IPS-18a (cell line): ENCODE measurements at regions not wholly inside any gene's neighbourhood (a gene's known extent, or its start where the extent isn't known, plus 50 kb on each side); places are given as distances from the start of the nearest gene placed in this dataset.
"Not testable (repeated sequence)": the region's sequence is repeated elsewhere in the genome, so short reads cannot be mapped to it uniquely, and the experiment has no call there.

Source experiments
- H3K27ac ChIP-seq: one replicate; pipeline ENCODE4 v1.5.1; 2013; ENCODE audit warnings: low read length
- H3K27me3 ChIP-seq: one replicate; pipeline ENCODE4 v1.6.1; 2013; ENCODE audit warnings: mild to moderate bottlenecking, low read length; ENCODE audit not compliant: control insufficient read depth, insufficient read depth
- H3K36me3 ChIP-seq: one replicate; pipeline ENCODE4 v1.6.1; 2013; ENCODE audit warnings: low read depth, low read length; ENCODE audit not compliant: control insufficient read depth
- H3K4me1 ChIP-seq: one replicate; pipeline ENCODE4 v1.6.1; 2013; ENCODE audit warnings: low read depth, low read length; ENCODE audit not compliant: control insufficient read depth
- H3K4me3 ChIP-seq: one replicate; pipeline ENCODE4 v1.5.1; 2013; ENCODE audit warnings: low read length
- H3K9ac ChIP-seq: one replicate; pipeline ENCODE4 v1.6.1; 2013; ENCODE audit warnings: mild to moderate bottlenecking, low read length, moderate library complexity
- H3K9me3 ChIP-seq: one replicate; pipeline ENCODE4 v1.6.1; 2013; ENCODE audit warnings: low read depth, low read length; ENCODE audit not compliant: control insufficient read depth

- Histone ChIP-seq H3K9me3 (no peaks in the 10 kb centered on the region), H3K9ac (no peak overlapping the region), H3K36me3 (no peaks in the 10 kb centered on the region), H3K4me3 (no peak overlapping the region), H3K27me3 (no peaks in the 10 kb centered on the region), H3K27ac (no peak overlapping the region), H3K4me1 (peaks cover 33% of the 10 kb centered on the region)
Observed at GRCh38 chr6:56835612-56836011, 119.3 kb upstream of the BEND6 start.

DNA sequence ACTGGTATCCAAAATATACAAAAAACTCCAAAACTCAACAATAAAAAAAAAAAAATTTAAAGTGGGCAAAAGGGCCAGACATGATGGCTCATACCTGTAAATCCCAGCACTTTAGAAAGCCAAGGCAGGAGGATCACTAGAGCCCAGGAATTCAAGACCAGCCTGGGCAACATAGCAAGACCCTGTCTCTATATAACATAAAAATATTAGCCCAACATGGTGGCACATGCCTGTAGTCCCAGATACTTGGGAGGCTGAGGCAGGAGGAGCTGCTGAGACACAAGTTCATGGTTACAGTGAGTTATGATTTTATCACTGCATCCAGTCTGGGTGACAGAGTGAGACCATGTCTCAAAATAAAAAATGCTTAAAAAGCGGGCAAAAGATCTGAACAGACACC, 121.0 kb upstream of the BEND6 start:
- no peak overlapping the region for H3K9ac ChIP-seq
- no peaks in the 10 kb centered on the region for H3K36me3 ChIP-seq
- no peaks in the 10 kb centered on the region for H3K9me3 ChIP-seq
- H3K27ac ChIP-seq = no peak overlapping the region
- H3K4me3 ChIP-seq = no peak overlapping the region
- no peaks in the 10 kb centered on the region for H3K27me3 ChIP-seq
- H3K4me1 ChIP-seq = peaks cover 27% of the 10 kb centered on the region

GRCh38 chr6:56833127-56833791, 121.6 kb upstream of the BEND6 start:
- H3K4me3 ChIP-seq = no peak overlapping the region
- no peaks in the 10 kb centered on the region for H3K36me3 ChIP-seq
- no peaks in the 10 kb centered on the region for H3K27me3 ChIP-seq
- H3K9ac ChIP-seq = no peak overlapping the region
- H3K4me1 ChIP-seq = peaks cover 27% of the 10 kb centered on the region
- no peaks in the 10 kb centered on the region for H3K9me3 ChIP-seq
- no peak overlapping the region for H3K27ac ChIP-seq

DNA sequence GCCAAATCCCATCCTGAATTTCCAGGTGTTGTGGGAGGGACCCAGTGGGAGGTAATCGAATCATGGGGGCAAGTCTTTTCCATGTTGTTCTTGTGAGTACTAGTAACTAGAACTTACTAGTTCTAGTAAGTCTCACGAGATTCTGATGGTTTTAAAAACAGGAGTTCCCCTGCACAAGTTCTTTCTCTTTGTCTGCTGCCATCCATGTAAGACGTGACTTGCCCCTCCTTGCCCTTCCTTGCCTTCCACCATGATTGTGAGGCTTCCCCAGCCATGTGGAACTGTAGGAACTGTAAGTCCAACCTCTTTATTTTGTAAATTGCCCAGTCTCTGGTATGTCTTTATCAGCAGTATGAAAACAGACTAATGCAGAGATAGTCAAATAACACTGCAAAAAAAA, 122.7 kb upstream of the BEND6 start:
- peaks cover 24% of the 10 kb centered on the region for H3K4me1 ChIP-seq
- no peaks in the 10 kb centered on the region for H3K9me3 ChIP-seq

DNA sequence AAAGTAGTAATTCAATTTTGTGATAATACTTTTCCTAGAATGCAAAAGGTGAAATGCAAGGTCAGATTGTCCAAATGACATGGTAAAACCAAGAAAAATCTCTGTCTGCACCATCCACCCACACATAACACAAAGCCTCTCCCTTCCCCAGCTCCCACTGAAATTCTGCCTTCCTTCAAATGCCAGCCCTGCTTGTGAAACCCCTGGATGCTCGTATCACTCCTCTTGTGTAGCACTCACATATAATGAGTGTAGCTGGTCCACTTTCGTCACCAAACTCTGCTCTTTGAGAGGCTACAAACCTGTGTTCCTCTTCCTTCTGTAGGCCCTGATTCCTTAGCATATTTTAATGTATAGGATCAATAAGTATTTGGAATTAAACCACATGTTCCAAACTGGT, 123.6 kb upstream of the BEND6 start:
- H3K9ac ChIP-seq = no peak overlapping the region

More for the DNA sequence above, 122.7 kb upstream of the BEND6 start:
- H3K27ac ChIP-seq = no peak overlapping the region
- H3K36me3 ChIP-seq = no peaks in the 10 kb centered on the region
- H3K4me3 ChIP-seq = no peak overlapping the region
- no peaks in the 10 kb centered on the region for H3K27me3 ChIP-seq
- H3K9ac ChIP-seq = no peak overlapping the region

DNA sequence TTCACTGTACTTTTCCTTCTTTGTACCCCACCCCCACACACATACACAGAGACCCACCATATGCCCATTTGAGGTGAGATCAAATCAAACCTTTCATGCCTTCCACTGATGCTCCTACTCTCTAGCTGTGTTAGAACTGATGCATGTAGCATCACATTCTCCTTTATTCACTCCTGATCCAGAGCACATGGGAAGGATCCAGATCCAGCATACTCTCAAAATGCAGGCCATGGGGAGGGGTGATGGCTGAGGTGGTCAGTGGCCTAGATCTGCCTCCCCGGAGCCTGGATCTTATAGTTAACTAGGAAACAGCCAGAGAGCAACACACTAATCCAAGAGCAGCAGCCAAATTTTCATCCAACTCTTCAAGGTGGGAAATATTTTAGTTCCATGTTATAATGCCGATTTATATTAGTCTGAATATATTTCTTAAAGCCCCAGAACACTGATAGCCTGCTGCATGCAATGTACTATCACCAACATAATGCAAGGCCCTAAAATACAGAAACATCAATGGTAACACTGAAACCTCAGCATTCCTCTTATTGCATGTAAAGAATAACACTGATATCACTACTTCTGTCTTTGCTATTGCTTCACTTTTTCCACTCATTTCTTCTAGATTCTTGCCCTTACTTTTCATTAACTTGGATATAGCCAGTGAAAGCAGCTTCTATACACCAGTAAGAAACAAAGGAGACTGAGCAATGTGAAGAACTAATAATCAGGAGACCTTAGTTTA, 126.8 kb upstream of the BEND6 start:
- no peaks in the 10 kb centered on the region for H3K27me3 ChIP-seq
- no peak overlapping the region for H3K27ac ChIP-seq

More for the DNA sequence above, 123.6 kb upstream of the BEND6 start:
- no peak overlapping the region for H3K27ac ChIP-seq
- no peaks in the 10 kb centered on the region for H3K27me3 ChIP-seq
- H3K36me3 ChIP-seq = no peaks in the 10 kb centered on the region
- no peak overlapping the region for H3K4me3 ChIP-seq
- H3K9me3 ChIP-seq = no peaks in the 10 kb centered on the region
- H3K4me1 ChIP-seq = peaks cover 22% of the 10 kb centered on the region

GRCh38 chr6:56824431-56824830, 130.5 kb upstream of the BEND6 start:
- not testable (repeated sequence) for H3K9ac ChIP-seq
- peaks cover 32% of the 10 kb centered on the region for H3K4me1 ChIP-seq

More for the DNA sequence above, 126.8 kb upstream of the BEND6 start:
- Histone ChIP-seq H3K9ac (no peak overlapping the region), H3K36me3 (no peaks in the 10 kb centered on the region), H3K4me1 (peaks cover 19% of the 10 kb centered on the region), H3K9me3 (no peaks in the 10 kb centered on the region), H3K4me3 (no peak overlapping the region)

DNA sequence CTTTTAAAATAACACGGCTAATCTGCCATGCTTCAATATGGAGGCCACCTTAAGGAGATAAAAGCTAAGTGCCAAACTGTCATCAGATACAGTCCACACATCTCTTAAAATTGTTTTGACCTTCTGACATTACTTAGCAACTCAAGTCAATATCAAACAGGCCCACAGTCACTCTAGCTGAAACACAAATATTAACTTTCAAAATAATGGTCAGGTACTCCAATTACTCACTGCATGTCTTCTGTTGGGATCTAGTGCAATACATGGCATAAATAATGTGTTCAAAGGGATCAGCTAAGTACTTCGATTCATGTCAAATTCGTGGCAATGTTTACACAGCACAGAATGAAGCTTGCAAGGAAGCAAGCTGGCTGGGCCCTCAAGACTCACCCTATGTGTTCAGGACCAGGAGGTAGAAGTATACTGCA, 133.9 kb upstream of the BEND6 start:
- Histone ChIP-seq H3K27ac (no peak overlapping the region), H3K9me3 (no peaks in the 10 kb centered on the region), H3K4me1 (peaks cover 17% of the 10 kb centered on the region), H3K36me3 (no peaks in the 10 kb centered on the region), H3K9ac (no peak overlapping the region), H3K4me3 (no peak overlapping the region), H3K27me3 (no peaks in the 10 kb centered on the region)

More at GRCh38 chr6:56824431-56824830, 130.5 kb upstream of the BEND6 start:
- not testable (repeated sequence) for H3K27me3 ChIP-seq, H3K27ac ChIP-seq, H3K9me3 ChIP-seq, H3K36me3 ChIP-seq, H3K4me3 ChIP-seq

GRCh38 chr6:56820060-56820459, 134.8 kb upstream of the BEND6 start:
- peaks cover 17% of the 10 kb centered on the region for H3K4me1 ChIP-seq
- H3K9me3 ChIP-seq = no peaks in the 10 kb centered on the region
- H3K27ac ChIP-seq = no peak overlapping the region
- H3K9ac ChIP-seq = no peak overlapping the region
- no peaks in the 10 kb centered on the region for H3K36me3 ChIP-seq
- no peaks in the 10 kb centered on the region for H3K27me3 ChIP-seq
- no peak overlapping the region for H3K4me3 ChIP-seq

GRCh38 chr6:56819604-56820003, 135.3 kb upstream of the BEND6 start:
- Histone ChIP-seq H3K9ac (no peak overlapping the region), H3K4me3 (no peak overlapping the region), H3K27ac (no peak overlapping the region), H3K27me3 (no peaks in the 10 kb centered on the region), H3K36me3 (no peaks in the 10 kb centered on the region), H3K9me3 (no peaks in the 10 kb centered on the region), H3K4me1 (peaks cover 19% of the 10 kb centered on the region)

DNA sequence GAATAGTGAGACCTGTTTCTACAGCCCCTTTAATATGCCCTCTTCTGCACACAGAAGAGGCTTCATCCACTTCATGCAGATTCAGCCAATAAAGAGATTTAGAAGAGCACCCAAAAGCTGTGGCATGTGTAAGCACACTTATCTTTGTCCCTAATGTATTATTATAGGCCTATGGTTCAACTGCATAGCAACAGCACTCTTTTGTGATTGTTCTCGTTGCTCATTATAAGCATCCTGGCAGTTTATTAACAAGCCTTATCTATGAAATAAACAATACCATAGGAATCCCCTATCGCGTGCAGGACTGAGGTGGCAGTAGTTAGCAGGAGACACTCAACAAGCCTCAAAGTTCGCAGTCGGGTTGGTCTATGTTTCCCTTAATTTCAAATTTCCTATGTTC, 138.5 kb upstream of the BEND6 start:
- Histone ChIP-seq H3K4me3 (no peak overlapping the region), H3K36me3 (no peaks in the 10 kb centered on the region), H3K27ac (no peak overlapping the region), H3K9ac (no peak overlapping the region), H3K9me3 (no peaks in the 10 kb centered on the region), H3K27me3 (no peaks in the 10 kb centered on the region), H3K4me1 (peaks cover 21% of the 10 kb centered on the region)

- H3K4me1 ChIP-seq = peaks cover 16% of the 10 kb centered on the region
- H3K27ac ChIP-seq = no peak overlapping the region
- H3K9ac ChIP-seq = no peak overlapping the region
- no peaks in the 10 kb centered on the region for H3K9me3 ChIP-seq
- no peaks in the 10 kb centered on the region for H3K27me3 ChIP-seq
- H3K4me3 ChIP-seq = no peak overlapping the region
- H3K36me3 ChIP-seq = no peaks in the 10 kb centered on the region
Observed at GRCh38 chr6:56815436-56815835, 139.5 kb upstream of the BEND6 start.
